C4-2B (cell line): ENCODE measurements at regions not wholly inside any gene's neighbourhood (a gene's known extent, or its start where the extent isn't known, plus 50 kb on each side); places are given as distances from the start of the nearest gene placed in this dataset.
"Not testable (repeated sequence)": the region's sequence is repeated elsewhere in the genome, so short reads cannot be mapped to it uniquely, and the experiment has no call there.

Source experiments
- ZFX ChIP-seq: fragments of 450-650 bp; IDR thresholded peaks from 2 replicates; pipeline ENCODE4 v1.6.1; 2017
- TF ChIP-seq, protein P1 (sequence below): fragments of 450-650 bp; conservative IDR thresholded peaks from 2 replicates; pipeline ENCODE4 v1.5.1; 2017; ENCODE audit warnings: mild to moderate bottlenecking

DNA sequence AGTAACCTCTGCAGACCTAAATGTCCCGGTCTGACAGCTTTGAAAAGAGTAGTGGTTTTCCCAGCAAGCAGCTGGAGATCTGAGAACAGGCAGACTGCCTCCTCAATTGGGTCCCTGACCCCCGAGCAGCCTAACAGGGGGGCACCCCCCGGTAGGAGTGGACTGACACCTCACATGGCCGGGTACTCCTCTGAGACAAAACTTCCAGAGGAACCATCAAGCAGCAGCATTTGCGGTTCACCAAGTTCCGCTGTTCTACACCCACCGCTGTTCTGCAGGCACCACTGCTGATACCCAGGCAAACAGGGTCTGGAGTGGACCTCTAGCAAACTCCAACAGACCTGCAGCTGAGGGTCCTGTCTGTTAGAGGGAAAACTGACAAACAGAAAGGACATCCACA, 341.1 kb downstream of the NEBL start:
- TF ChIP-seq, protein P1, sequence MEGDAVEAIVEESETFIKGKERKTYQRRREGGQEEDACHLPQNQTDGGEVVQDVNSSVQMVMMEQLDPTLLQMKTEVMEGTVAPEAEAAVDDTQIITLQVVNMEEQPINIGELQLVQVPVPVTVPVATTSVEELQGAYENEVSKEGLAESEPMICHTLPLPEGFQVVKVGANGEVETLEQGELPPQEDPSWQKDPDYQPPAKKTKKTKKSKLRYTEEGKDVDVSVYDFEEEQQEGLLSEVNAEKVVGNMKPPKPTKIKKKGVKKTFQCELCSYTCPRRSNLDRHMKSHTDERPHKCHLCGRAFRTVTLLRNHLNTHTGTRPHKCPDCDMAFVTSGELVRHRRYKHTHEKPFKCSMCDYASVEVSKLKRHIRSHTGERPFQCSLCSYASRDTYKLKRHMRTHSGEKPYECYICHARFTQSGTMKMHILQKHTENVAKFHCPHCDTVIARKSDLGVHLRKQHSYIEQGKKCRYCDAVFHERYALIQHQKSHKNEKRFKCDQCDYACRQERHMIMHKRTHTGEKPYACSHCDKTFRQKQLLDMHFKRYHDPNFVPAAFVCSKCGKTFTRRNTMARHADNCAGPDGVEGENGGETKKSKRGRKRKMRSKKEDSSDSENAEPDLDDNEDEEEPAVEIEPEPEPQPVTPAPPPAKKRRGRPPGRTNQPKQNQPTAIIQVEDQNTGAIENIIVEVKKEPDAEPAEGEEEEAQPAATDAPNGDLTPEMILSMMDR, result not testable (repeated sequence)
- not testable (repeated sequence) for TF ChIP-seq ZFX
